ENCODE measurements at regions not wholly inside any gene's neighbourhood (a gene's known extent, or its start where the extent isn't known, plus 50 kb on each side); places are given as distances from the start of the nearest gene placed in this dataset.
"Not testable (repeated sequence)": the region's sequence is repeated elsewhere in the genome, so short reads cannot be mapped to it uniquely, and the experiment has no call there.

DNA sequence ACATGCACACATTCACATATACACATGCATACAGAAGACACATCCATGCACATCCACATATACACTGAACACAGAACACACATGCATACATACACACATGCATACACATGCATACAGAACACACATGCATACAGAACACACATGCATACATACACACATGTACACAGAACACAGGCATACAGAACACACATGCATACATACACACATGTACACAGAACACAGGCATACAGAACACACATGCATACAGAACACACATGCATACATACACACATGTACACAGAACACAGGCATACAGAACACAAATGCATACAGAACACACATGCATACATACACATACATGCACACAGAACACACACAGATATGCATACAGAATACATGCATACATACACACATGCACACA, 219.3 kb downstream of the FGF9 start:
- TF ChIP-seq, protein P1, sequence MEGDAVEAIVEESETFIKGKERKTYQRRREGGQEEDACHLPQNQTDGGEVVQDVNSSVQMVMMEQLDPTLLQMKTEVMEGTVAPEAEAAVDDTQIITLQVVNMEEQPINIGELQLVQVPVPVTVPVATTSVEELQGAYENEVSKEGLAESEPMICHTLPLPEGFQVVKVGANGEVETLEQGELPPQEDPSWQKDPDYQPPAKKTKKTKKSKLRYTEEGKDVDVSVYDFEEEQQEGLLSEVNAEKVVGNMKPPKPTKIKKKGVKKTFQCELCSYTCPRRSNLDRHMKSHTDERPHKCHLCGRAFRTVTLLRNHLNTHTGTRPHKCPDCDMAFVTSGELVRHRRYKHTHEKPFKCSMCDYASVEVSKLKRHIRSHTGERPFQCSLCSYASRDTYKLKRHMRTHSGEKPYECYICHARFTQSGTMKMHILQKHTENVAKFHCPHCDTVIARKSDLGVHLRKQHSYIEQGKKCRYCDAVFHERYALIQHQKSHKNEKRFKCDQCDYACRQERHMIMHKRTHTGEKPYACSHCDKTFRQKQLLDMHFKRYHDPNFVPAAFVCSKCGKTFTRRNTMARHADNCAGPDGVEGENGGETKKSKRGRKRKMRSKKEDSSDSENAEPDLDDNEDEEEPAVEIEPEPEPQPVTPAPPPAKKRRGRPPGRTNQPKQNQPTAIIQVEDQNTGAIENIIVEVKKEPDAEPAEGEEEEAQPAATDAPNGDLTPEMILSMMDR (IDR thresholded peaks at IDR 0.05): not testable (repeated sequence)
- TF ChIP-seq, protein P2, sequence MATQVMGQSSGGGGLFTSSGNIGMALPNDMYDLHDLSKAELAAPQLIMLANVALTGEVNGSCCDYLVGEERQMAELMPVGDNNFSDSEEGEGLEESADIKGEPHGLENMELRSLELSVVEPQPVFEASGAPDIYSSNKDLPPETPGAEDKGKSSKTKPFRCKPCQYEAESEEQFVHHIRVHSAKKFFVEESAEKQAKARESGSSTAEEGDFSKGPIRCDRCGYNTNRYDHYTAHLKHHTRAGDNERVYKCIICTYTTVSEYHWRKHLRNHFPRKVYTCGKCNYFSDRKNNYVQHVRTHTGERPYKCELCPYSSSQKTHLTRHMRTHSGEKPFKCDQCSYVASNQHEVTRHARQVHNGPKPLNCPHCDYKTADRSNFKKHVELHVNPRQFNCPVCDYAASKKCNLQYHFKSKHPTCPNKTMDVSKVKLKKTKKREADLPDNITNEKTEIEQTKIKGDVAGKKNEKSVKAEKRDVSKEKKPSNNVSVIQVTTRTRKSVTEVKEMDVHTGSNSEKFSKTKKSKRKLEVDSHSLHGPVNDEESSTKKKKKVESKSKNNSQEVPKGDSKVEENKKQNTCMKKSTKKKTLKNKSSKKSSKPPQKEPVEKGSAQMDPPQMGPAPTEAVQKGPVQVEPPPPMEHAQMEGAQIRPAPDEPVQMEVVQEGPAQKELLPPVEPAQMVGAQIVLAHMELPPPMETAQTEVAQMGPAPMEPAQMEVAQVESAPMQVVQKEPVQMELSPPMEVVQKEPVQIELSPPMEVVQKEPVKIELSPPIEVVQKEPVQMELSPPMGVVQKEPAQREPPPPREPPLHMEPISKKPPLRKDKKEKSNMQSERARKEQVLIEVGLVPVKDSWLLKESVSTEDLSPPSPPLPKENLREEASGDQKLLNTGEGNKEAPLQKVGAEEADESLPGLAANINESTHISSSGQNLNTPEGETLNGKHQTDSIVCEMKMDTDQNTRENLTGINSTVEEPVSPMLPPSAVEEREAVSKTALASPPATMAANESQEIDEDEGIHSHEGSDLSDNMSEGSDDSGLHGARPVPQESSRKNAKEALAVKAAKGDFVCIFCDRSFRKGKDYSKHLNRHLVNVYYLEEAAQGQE (IDR thresholded peaks at IDR 0.05; ENCODE audit: insufficient read depth in 1 of 2, low read depth in 2 of 2, low read length in 1 of 2): not testable (repeated sequence)
